ENCODE measurements at regions not wholly inside any gene's neighbourhood (a gene's known extent, or its start where the extent isn't known, plus 50 kb on each side); places are given as distances from the start of the nearest gene placed in this dataset.
"Not testable (repeated sequence)": the region's sequence is repeated elsewhere in the genome, so short reads cannot be mapped to it uniquely, and the experiment has no call there.

- ATAC-seq (no peak), DNase-seq (ENCODE audit: low read depth, low spot score) (no peak)
- BruUV-seq (replicated peaks), result no TSS peak
- H3K4me3 ChIP-seq (ENCODE audit: low read depth in 2 of 2, low read length in 2 of 2), result no peak overlapping the region
- no peak overlapping the region for H3K27ac ChIP-seq (ENCODE audit: low read length)
- ChIA-PET POLR2A (no interaction called here), CTCF (no interaction called here)
- intact Hi-C loops (cut with micrococcal nuclease; ENCODE audit: unreplicated experiment), result no loop called here
- H3K36me3 ChIP-seq (ENCODE audit: control insufficient read depth, insufficient read depth, low read length), result no peaks in the 10 kb centered on the region
- H3K9me3 ChIP-seq (ENCODE audit: control insufficient read depth, insufficient read depth, low read depth, low read length), result no peaks in the 10 kb centered on the region
- no peaks in the 10 kb centered on the region; the same call in 1 of the 2 replicates for H3K4me1 ChIP-seq (ENCODE audit: control insufficient read depth, insufficient read depth, low read length)
- in situ Hi-C loops (cut with HindIII; ENCODE audit: low pct_unique_long_range_greater_than_20kb, low sequenced_read_pairs), result no loop called here
- no peaks in the 10 kb centered on the region for H3K27me3 ChIP-seq (ENCODE audit: control insufficient read depth, insufficient read depth, low read length)
- TF ChIP-seq TCF7L2 (IDR thresholded peaks at IDR 0.05; ENCODE audit: low read depth, low read length) (no peak), SIN3A (IDR thresholded peaks at IDR 0.05; ENCODE audit: borderline replicate concordance, insufficient read depth, low read depth, low read length) (no peak), POLR2AphosphoS5 (IDR thresholded peaks at IDR 0.05; ENCODE audit: low read depth, low read length) (no peak), REST (IDR thresholded peaks at IDR 0.05; ENCODE audit: insufficient read depth in 1 of 2, low read depth in 2 of 2, low read length in 1 of 2) (no peak), CTCF (IDR thresholded peaks at IDR 0.05) (no peak)
These were observed 108.5 kb downstream of the ZIC4 start for GRCh38 chr3:147297761-147298350.

GRCh38 chr3:147287370-147287769, 119.0 kb downstream of the ZIC4 start:
- CTCF ChIA-PET; POLR2A ChIA-PET; H3K9me3 ChIP-seq (ENCODE audit: control insufficient read depth, insufficient read depth, low read depth, low read length); intact Hi-C loops (cut with micrococcal nuclease; ENCODE audit: unreplicated experiment); H3K4me3 ChIP-seq (ENCODE audit: low read depth in 2 of 2, low read length in 2 of 2); H3K27me3 ChIP-seq (ENCODE audit: control insufficient read depth, insufficient read depth, low read length); H3K27ac ChIP-seq (ENCODE audit: low read length); DNase-seq (ENCODE audit: low read depth, low spot score); BruUV-seq (replicated peaks); H3K36me3 ChIP-seq (ENCODE audit: control insufficient read depth, insufficient read depth, low read length); H3K4me1 ChIP-seq (ENCODE audit: control insufficient read depth, insufficient read depth, low read length); ATAC-seq; in situ Hi-C loops (cut with HindIII; ENCODE audit: low pct_unique_long_range_greater_than_20kb, low sequenced_read_pairs): not testable (repeated sequence)

- ChIA-PET CTCF (no interaction called here), POLR2A (no interaction called here)
- DNase-seq (ENCODE audit: low read depth, low spot score) (no peak), ATAC-seq (no peak)
- no peaks in the 10 kb centered on the region for H3K9me3 ChIP-seq (ENCODE audit: control insufficient read depth, insufficient read depth, low read depth, low read length)
- H3K27me3 ChIP-seq (ENCODE audit: control insufficient read depth, insufficient read depth, low read length), result no peaks in the 10 kb centered on the region
- H3K4me1 ChIP-seq (ENCODE audit: control insufficient read depth, insufficient read depth, low read length), result no peaks in the 10 kb centered on the region
- H3K27ac ChIP-seq (ENCODE audit: low read length), result no peak overlapping the region
- BruUV-seq (replicated peaks), result no TSS peak
- intact Hi-C loops (cut with micrococcal nuclease; ENCODE audit: unreplicated experiment), result no loop called here
- H3K4me3 ChIP-seq (ENCODE audit: low read depth in 2 of 2, low read length in 2 of 2), result no peak overlapping the region
- in situ Hi-C loops (cut with HindIII; ENCODE audit: low pct_unique_long_range_greater_than_20kb, low sequenced_read_pairs), result no loop called here
- H3K36me3 ChIP-seq (ENCODE audit: control insufficient read depth, insufficient read depth, low read length), result no peaks in the 10 kb centered on the region
- no peak for TF ChIP-seq SIN3A (IDR thresholded peaks at IDR 0.05; ENCODE audit: borderline replicate concordance, insufficient read depth, low read depth, low read length)
- TF ChIP-seq REST (IDR thresholded peaks at IDR 0.05; ENCODE audit: insufficient read depth in 1 of 2, low read depth in 2 of 2, low read length in 1 of 2), result no peak
- no peak for TF ChIP-seq POLR2AphosphoS5 (IDR thresholded peaks at IDR 0.05; ENCODE audit: low read depth, low read length)
- no peak for TF ChIP-seq CTCF (IDR thresholded peaks at IDR 0.05)
- TF ChIP-seq TCF7L2 (IDR thresholded peaks at IDR 0.05; ENCODE audit: low read depth, low read length), result no peak
These were observed 136.4 kb downstream of the ZIC4 start for GRCh38 chr3:147269907-147270306.
